Neural progenitor cell (in vitro differentiated cells): ENCODE measurements at regions not wholly inside any gene's neighbourhood (a gene's known extent, or its start where the extent isn't known, plus 50 kb on each side); places are given as distances from the start of the nearest gene placed in this dataset.

Experiments used
- DNase-seq: peaks from one replicate; pipeline ENCODE4 v3.0.0-alpha.2; 2016; ENCODE audit warnings: low spot score
- H2AFZ ChIP-seq: fragments of 200-600 bp; sonication (generic); replicated peaks from 2 replicates; pipeline ENCODE4 v1.6.1; 2016; ENCODE audit warnings: antibody characterized with exemption
- H3F3A ChIP-seq: fragments of 200-600 bp; sonication (generic); 2 replicates; pipeline ENCODE4 v1.6.1; 2016; ENCODE audit warnings: antibody characterized with exemption, low read depth
- H3K27ac ChIP-seq: fragments of 200-600 bp; sonication (generic); 2 replicates; pipeline ENCODE4 v1.5.1; 2016; ENCODE audit warnings: mild to moderate bottlenecking
- H3K27me3 ChIP-seq: fragments of 200-600 bp; sonication (generic); 2 replicates; pipeline ENCODE4 v1.6.1; 2016; ENCODE audit warnings: mild to moderate bottlenecking, moderate library complexity
- H3K36me3 ChIP-seq: fragments of 200-600 bp; sonication (generic); 2 replicates; pipeline ENCODE4 v1.5.1; 2016
- H3K4me1 ChIP-seq: fragments of 200-600 bp; sonication (generic); 2 replicates; pipeline ENCODE4 v1.6.1; 2016; ENCODE audit warnings: mixed run types
- H3K4me2 ChIP-seq: fragments of 200-600 bp; sonication (generic); 2 replicates; pipeline ENCODE4 v1.6.1; 2016
- H3K4me3 ChIP-seq: fragments of 200-600 bp; sonication (generic); 2 replicates; pipeline ENCODE4 v1.5.1; 2016
- H3K79me2 ChIP-seq: fragments of 200-600 bp; sonication (generic); 2 replicates; pipeline ENCODE4 v1.6.1; 2016; ENCODE audit warnings: low read depth
- H3K9ac ChIP-seq: fragments of 200-600 bp; sonication (generic); 2 replicates; pipeline ENCODE4 v1.6.1; 2016
- H3K9me3 ChIP-seq: fragments of 200-600 bp; sonication (generic); 2 replicates; pipeline ENCODE4 v1.5.1; 2016; ENCODE audit warnings: low read depth
- H4K20me1 ChIP-seq: fragments of 200-600 bp; sonication (generic); 2 replicates; pipeline ENCODE4 v1.6.1; 2016; ENCODE audit warnings: low read depth
- H3K27ac Mint-ChIP-seq: 3 replicates; pipeline ENCODE4 v1.8.0; 2021; ENCODE audit warnings: mixed read lengths
- H3K27me3 Mint-ChIP-seq: 2 replicates; pipeline ENCODE4 v1.8.0; 2022; ENCODE audit warnings: low read depth, mild to moderate bottlenecking, inconsistent platforms, moderate library complexity, mixed read lengths; ENCODE audit not compliant: insufficient read depth
- H3K36me3 Mint-ChIP-seq: 3 replicates; pipeline ENCODE4 v1.8.0; 2021; ENCODE audit warnings: mixed read lengths
- H3K4me1 Mint-ChIP-seq: 3 replicates; pipeline ENCODE4 v1.8.0; 2021; ENCODE audit warnings: mixed read lengths
- H3K4me3 Mint-ChIP-seq: 3 replicates; pipeline ENCODE4 v1.8.0; 2021; ENCODE audit warnings: mild to moderate bottlenecking, moderate library complexity, mixed read lengths
- H3K9me3 Mint-ChIP-seq: 3 replicates; pipeline ENCODE4 v1.8.0; 2020; ENCODE audit warnings: mixed read lengths
- CTCF ChIP-seq: fragments of 200-600 bp; sonication (generic); IDR thresholded peaks from 2 replicates; pipeline ENCODE4 v1.5.1; 2017; ENCODE audit warnings: antibody characterized with exemption, mild to moderate bottlenecking
- EZH2 ChIP-seq: fragments of 200-600 bp; sonication (generic); IDR thresholded peaks from 2 replicates; pipeline ENCODE4 v1.6.1; 2017; ENCODE audit warnings: antibody characterized with exemption, mild to moderate bottlenecking, moderate library complexity
- EZH2phosphoT487 ChIP-seq: fragments of 200-600 bp; sonication (generic); IDR thresholded peaks from 2 replicates; pipeline ENCODE4 v1.6.1; 2017; ENCODE audit warnings: antibody characterized with exemption

GRCh38 chr4:124243671-124244366 is 468.7 kb downstream of the ANKRD50 start:
- Mint-ChIP-seq H3K27me3 (no peaks in the 10 kb centered on the region), H3K27ac (no peak overlapping the region), H3K36me3 (no peaks in the 10 kb centered on the region), H3K4me3 (no peak overlapping the region), H3K4me1 (no peaks in the 10 kb centered on the region), H3K9me3 (peaks cover 17% of the 10 kb centered on the region)
- H3K4me2 ChIP-seq: no peak overlapping the region
- H3F3A ChIP-seq: no peaks in the 10 kb centered on the region
- no peak for DNase-seq
- no peaks in the 10 kb centered on the region for H3K4me1 ChIP-seq
- H3K9ac ChIP-seq: no peak overlapping the region
- TF ChIP-seq EZH2 (no peak), EZH2phosphoT487 (no peak), CTCF (no peak)
- no peaks in the 10 kb centered on the region for H3K27me3 ChIP-seq
- H3K36me3 ChIP-seq: no peaks in the 10 kb centered on the region
- no peaks in the 10 kb centered on the region for H3K79me2 ChIP-seq
- no peak overlapping the region for H3K4me3 ChIP-seq
- H3K27ac ChIP-seq: no peak overlapping the region
- no peaks in the 10 kb centered on the region for H3K9me3 ChIP-seq
- H4K20me1 ChIP-seq: no peaks in the 10 kb centered on the region
- H2AFZ ChIP-seq: no peak overlapping the region

GRCh38 chr4:124253080-124253479 is 459.5 kb downstream of the ANKRD50 start:
- Histone ChIP-seq H3K9me3 (no peaks in the 10 kb centered on the region), H3K4me3 (no peak overlapping the region), H3K36me3 (no peaks in the 10 kb centered on the region), H2AFZ (no peak overlapping the region), H3K4me1 (no peaks in the 10 kb centered on the region), H3K9ac (no peak overlapping the region), H3K27me3 (no peaks in the 10 kb centered on the region), H4K20me1 (no peaks in the 10 kb centered on the region), H3K79me2 (no peaks in the 10 kb centered on the region), H3K4me2 (no peak overlapping the region), H3K27ac (no peak overlapping the region), H3F3A (no peaks in the 10 kb centered on the region)
- H3K27me3 Mint-ChIP-seq: no peaks in the 10 kb centered on the region
- no peak overlapping the region for H3K4me3 Mint-ChIP-seq
- TF ChIP-seq EZH2phosphoT487: no peak
- TF ChIP-seq CTCF: no peak
- TF ChIP-seq EZH2: no peak
- no peaks in the 10 kb centered on the region for H3K36me3 Mint-ChIP-seq
- no peaks in the 10 kb centered on the region for H3K9me3 Mint-ChIP-seq
- no peaks in the 10 kb centered on the region for H3K4me1 Mint-ChIP-seq
- no peak for DNase-seq
- no peak overlapping the region for H3K27ac Mint-ChIP-seq

DNA sequence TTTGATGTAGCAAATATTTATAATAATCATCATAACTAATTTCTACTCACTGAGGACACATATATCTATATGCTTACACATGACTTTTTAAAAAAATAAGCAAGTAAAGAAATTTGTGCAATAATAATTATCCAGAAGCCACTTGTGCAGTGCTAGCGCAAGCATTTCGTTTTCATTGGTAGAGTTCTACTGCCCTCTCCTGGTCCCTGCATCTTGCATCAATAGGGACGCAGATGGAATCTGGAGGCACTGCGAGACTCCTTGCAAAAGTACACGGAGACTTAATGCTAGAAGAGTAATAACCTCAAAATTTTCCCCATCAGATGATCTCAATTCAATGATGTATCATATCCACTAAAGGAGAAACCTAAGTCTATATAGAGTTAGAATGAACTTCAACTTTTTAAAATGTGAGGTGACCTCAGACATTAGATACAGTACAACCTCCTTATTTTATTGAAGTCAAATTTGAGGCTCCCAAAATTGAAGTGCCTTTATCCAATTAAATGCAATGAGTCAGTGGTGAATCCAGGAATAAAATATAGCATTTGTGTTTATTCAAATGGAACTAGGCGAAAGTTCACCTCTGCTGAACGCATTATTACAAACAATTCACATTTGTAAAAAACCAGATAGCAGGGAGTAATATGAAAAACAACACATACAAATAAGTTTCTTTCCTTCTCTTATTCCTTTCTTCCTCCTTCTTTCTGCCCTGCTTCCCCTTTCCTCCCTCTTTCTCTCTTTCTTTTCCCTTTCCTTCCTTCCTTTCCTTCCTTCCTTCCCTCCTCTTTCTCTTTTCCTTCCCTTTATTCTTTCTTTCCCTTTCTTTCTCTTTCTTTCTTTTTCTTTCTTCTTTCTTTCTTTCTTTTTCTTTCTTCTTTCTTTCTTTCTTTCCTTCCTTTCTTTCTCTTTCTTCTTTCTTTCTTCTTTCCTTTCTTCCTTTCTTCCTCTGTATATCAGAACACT is 450.0 kb downstream of the ANKRD50 start:
- DNase-seq: peak; percentile 84
- H3K4me1 ChIP-seq: no peaks in the 10 kb centered on the region
- Mint-ChIP-seq H3K9me3 (no peaks in the 10 kb centered on the region), H3K27ac (no peak overlapping the region), H3K36me3 (no peaks in the 10 kb centered on the region), H3K27me3 (no peaks in the 10 kb centered on the region), H3K4me3 (no peak overlapping the region), H3K4me1 (peaks cover 2% of the 10 kb centered on the region)
- H2AFZ ChIP-seq: no peak overlapping the region
- H3K9me3 ChIP-seq: no peaks in the 10 kb centered on the region
- no peaks in the 10 kb centered on the region for H3F3A ChIP-seq
- TF ChIP-seq CTCF: peak; percentile 87
- TF ChIP-seq EZH2: no peak
- H3K79me2 ChIP-seq: no peaks in the 10 kb centered on the region
- H4K20me1 ChIP-seq: no peaks in the 10 kb centered on the region
- H3K4me2 ChIP-seq: no peak overlapping the region
- H3K27ac ChIP-seq: no peak overlapping the region
- H3K9ac ChIP-seq: no peak overlapping the region
- H3K27me3 ChIP-seq: no peaks in the 10 kb centered on the region
- H3K36me3 ChIP-seq: no peaks in the 10 kb centered on the region
- H3K4me3 ChIP-seq: no peak overlapping the region
